PC-3 (cell line): ENCODE measurements at regions not wholly inside any gene's neighbourhood (a gene's known extent, or its start where the extent isn't known, plus 50 kb on each side); places are given as distances from the start of the nearest gene placed in this dataset.

ENCODE experiments used
- CTCF ChIP-seq: fragments of 300-600 bp; sonication (generic); conservative IDR thresholded peaks from 2 replicates; pipeline ENCODE4 v1.5.1; 2017; ENCODE audit warnings: antibody characterized with exemption, low read depth, mild to moderate bottlenecking, low read length
- EZH2 ChIP-seq: fragments of 300-600 bp; sonication (generic); IDR thresholded peaks from one replicate; pipeline ENCODE4 v1.6.1; 2017; ENCODE audit warnings: antibody characterized with exemption, mild to moderate bottlenecking, low read length; ENCODE audit not compliant: unreplicated experiment

DNA sequence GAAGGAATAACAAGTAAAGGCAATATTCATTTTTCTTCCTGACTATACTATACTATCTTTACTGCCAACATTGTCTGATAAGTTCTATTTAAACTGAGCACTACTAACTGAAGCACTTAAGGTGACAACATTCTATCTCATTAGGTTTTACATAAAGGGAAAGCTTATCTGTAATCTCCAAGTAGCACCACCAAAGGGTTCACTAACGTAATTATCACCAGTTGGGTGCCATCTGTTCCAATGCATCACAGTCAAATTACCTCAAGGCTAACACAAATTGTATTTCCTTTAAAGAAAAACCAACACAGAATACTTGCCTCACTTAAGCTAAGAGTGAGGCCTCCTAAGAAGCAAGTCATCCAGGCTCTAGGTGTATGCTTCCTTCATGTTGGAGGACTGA is 453.8 kb downstream of the RAP2B start:
- TF ChIP-seq EZH2, result no peak
- TF ChIP-seq CTCF, result no peak
